ENCODE measurements at regions not wholly inside any gene's neighbourhood (a gene's known extent, or its start where the extent isn't known, plus 50 kb on each side); places are given as distances from the start of the nearest gene placed in this dataset.

- TF ChIP-seq TAF1 (IDR thresholded peaks at IDR 0.05; ENCODE audit: low read depth) (no peak), TEAD4 (IDR thresholded peaks at IDR 0.05) (no peak), USF1 (IDR thresholded peaks at IDR 0.05) (no peak), FOXM1 (IDR thresholded peaks at IDR 0.05; ENCODE audit: borderline replicate concordance, low read depth) (no peak), NFIC (IDR thresholded peaks at IDR 0.05) (no peak), CEBPB (IDR thresholded peaks at IDR 0.05) (no peak), RAD21 (IDR thresholded peaks at IDR 0.05; ENCODE audit: low read depth) (no peak), REST (IDR thresholded peaks at IDR 0.05; ENCODE audit: low read depth) (no peak), MAX (IDR thresholded peaks at IDR 0.05) (no peak), EGR1 (IDR thresholded peaks at IDR 0.05) (no peak), CREB1 (IDR thresholded peaks at IDR 0.05; ENCODE audit: low read depth) (no peak), EP300 (IDR thresholded peaks at IDR 0.05; ENCODE audit: borderline replicate concordance) (no peak), ZBTB7A (IDR thresholded peaks at IDR 0.05; ENCODE audit: low read depth) (no peak), TCF12 (IDR thresholded peaks at IDR 0.05; ENCODE audit: low read depth) (no peak), YY1 (IDR thresholded peaks at IDR 0.05; ENCODE audit: low read depth) (no peak)
Observed at GRCh38 chrX:137143864-137144263, 110.1 kb upstream of the GPR101 start.

GRCh38 chrX:137119049-137119448 lies 85.3 kb upstream of the GPR101 start:
- TF ChIP-seq REST (IDR thresholded peaks at IDR 0.05; ENCODE audit: low read depth) (no peak), TAF1 (IDR thresholded peaks at IDR 0.05; ENCODE audit: low read depth) (no peak), CREB1 (IDR thresholded peaks at IDR 0.05; ENCODE audit: low read depth) (no peak), YY1 (IDR thresholded peaks at IDR 0.05; ENCODE audit: low read depth) (no peak), USF1 (IDR thresholded peaks at IDR 0.05) (no peak), EP300 (IDR thresholded peaks at IDR 0.05; ENCODE audit: borderline replicate concordance) (no peak), FOXM1 (IDR thresholded peaks at IDR 0.05; ENCODE audit: borderline replicate concordance, low read depth) (no peak), MAX (IDR thresholded peaks at IDR 0.05) (no peak), ZBTB7A (IDR thresholded peaks at IDR 0.05; ENCODE audit: low read depth) (no peak), TEAD4 (IDR thresholded peaks at IDR 0.05) (no peak), EGR1 (IDR thresholded peaks at IDR 0.05) (no peak), TCF12 (IDR thresholded peaks at IDR 0.05; ENCODE audit: low read depth) (no peak), RAD21 (IDR thresholded peaks at IDR 0.05; ENCODE audit: low read depth) (no peak), CEBPB (IDR thresholded peaks at IDR 0.05) (no peak), NFIC (IDR thresholded peaks at IDR 0.05) (no peak)

GRCh38 chrX:137118536-137118935 lies 84.7 kb upstream of the GPR101 start:
- TF ChIP-seq ZBTB7A (IDR thresholded peaks at IDR 0.05; ENCODE audit: low read depth) (no peak), EGR1 (IDR thresholded peaks at IDR 0.05) (no peak), REST (IDR thresholded peaks at IDR 0.05; ENCODE audit: low read depth) (no peak), USF1 (IDR thresholded peaks at IDR 0.05) (no peak), YY1 (IDR thresholded peaks at IDR 0.05; ENCODE audit: low read depth) (no peak), TAF1 (IDR thresholded peaks at IDR 0.05; ENCODE audit: low read depth) (no peak), RAD21 (IDR thresholded peaks at IDR 0.05; ENCODE audit: low read depth) (no peak), TEAD4 (IDR thresholded peaks at IDR 0.05) (no peak), TCF12 (IDR thresholded peaks at IDR 0.05; ENCODE audit: low read depth) (no peak), FOXM1 (IDR thresholded peaks at IDR 0.05; ENCODE audit: borderline replicate concordance, low read depth) (no peak), CEBPB (IDR thresholded peaks at IDR 0.05) (no peak), CREB1 (IDR thresholded peaks at IDR 0.05; ENCODE audit: low read depth) (no peak), EP300 (IDR thresholded peaks at IDR 0.05; ENCODE audit: borderline replicate concordance) (no peak), NFIC (IDR thresholded peaks at IDR 0.05) (no peak)

- TF ChIP-seq REST (IDR thresholded peaks at IDR 0.05; ENCODE audit: low read depth) (no peak), YY1 (IDR thresholded peaks at IDR 0.05; ENCODE audit: low read depth) (no peak), MAX (IDR thresholded peaks at IDR 0.05) (no peak)
Observed at GRCh38 chrX:137118136-137118535, 84.3 kb upstream of the GPR101 start.
